ENCODE measurements at regions not wholly inside any gene's neighbourhood (a gene's known extent, or its start where the extent isn't known, plus 50 kb on each side); places are given as distances from the start of the nearest gene placed in this dataset.

GRCh38 chr1:239302696-239303095 is 83.7 kb upstream of the CHRM3 start:
- intact Hi-C loops (cut with micrococcal nuclease; ENCODE audit: unreplicated experiment), result no loop called here
- H3K79me2 ChIP-seq (ENCODE audit: insufficient read depth, low read depth, low read length), result no peaks in the 10 kb centered on the region

GRCh38 chr1:239301251-239301650 is 85.1 kb upstream of the CHRM3 start:
- H3K27ac ChIP-seq (ENCODE audit: low read depth, low read length, poor library complexity, severe bottlenecking), result no peak overlapping the region
- no peaks in the 10 kb centered on the region for H3K36me3 ChIP-seq (ENCODE audit: insufficient read depth, low read length)
- TF ChIP-seq EZH2phosphoT487 (IDR thresholded peaks at IDR 0.05; ENCODE audit: borderline replicate concordance, low read depth, low read length), result no peak
- TF ChIP-seq CTCF (conservative IDR thresholded peaks at IDR 0.05; ENCODE audit: low read length), result no peak
- intact Hi-C loops (cut with micrococcal nuclease; ENCODE audit: unreplicated experiment), result no loop called here
- H4K20me1 ChIP-seq (ENCODE audit: insufficient read depth, low read length), result no peaks in the 10 kb centered on the region
- no TSS peak for BruUV-seq (replicated peaks)
- no peak overlapping the region for H2AFZ ChIP-seq (ENCODE audit: low read length)
- H3K9me3 ChIP-seq (ENCODE audit: low read length), result no peaks in the 10 kb centered on the region
- H3K9me2 ChIP-seq (ENCODE audit: insufficient read depth, low read length), result no peaks in the 10 kb centered on the region
- no peaks in the 10 kb centered on the region for H3K79me2 ChIP-seq (ENCODE audit: insufficient read depth, low read depth, low read length)
- H3K4me2 ChIP-seq (ENCODE audit: low read length), result no peak overlapping the region
- ChIA-PET CTCF (ENCODE audit: unreplicated experiment) (no interaction called here), POLR2A (interaction anchor here (0.6 kb wide), 1 partner anchor 33 kb away, joined by 3 read pairs; no protein-coding TSS in a partner anchor)
- H3K4me1 ChIP-seq (ENCODE audit: insufficient read depth, low read length, poor library complexity, severe bottlenecking), result no peaks in the 10 kb centered on the region
- H3K4me3 ChIP-seq (ENCODE audit: low read depth, low read length, poor library complexity, severe bottlenecking), result no peak overlapping the region
- DNase-seq (ENCODE audit: low spot score), result no peak

More at GRCh38 chr1:239302696-239303095, 83.7 kb upstream of the CHRM3 start:
- TF ChIP-seq EZH2phosphoT487 (IDR thresholded peaks at IDR 0.05; ENCODE audit: borderline replicate concordance, low read depth, low read length), result no peak
- no peak for TF ChIP-seq CTCF (conservative IDR thresholded peaks at IDR 0.05; ENCODE audit: low read length)
- ChIA-PET POLR2A (interaction anchor here (0.7 kb wide), 1 partner anchor 152 kb away, joined by 3 read pairs; no protein-coding TSS in a partner anchor), CTCF (ENCODE audit: unreplicated experiment) (no interaction called here)
- BruUV-seq (replicated peaks), result no TSS peak
- no peaks in the 10 kb centered on the region for H3K36me3 ChIP-seq (ENCODE audit: insufficient read depth, low read length)
- H3K4me3 ChIP-seq (ENCODE audit: low read depth, low read length, poor library complexity, severe bottlenecking), result no peak overlapping the region
- no peak overlapping the region for H3K4me2 ChIP-seq (ENCODE audit: low read length)
- H3K4me1 ChIP-seq (ENCODE audit: insufficient read depth, low read length, poor library complexity, severe bottlenecking), result no peaks in the 10 kb centered on the region
- H3K9me3 ChIP-seq (ENCODE audit: low read length), result no peaks in the 10 kb centered on the region
- no peaks in the 10 kb centered on the region for H3K9me2 ChIP-seq (ENCODE audit: insufficient read depth, low read length)
- no peak for DNase-seq (ENCODE audit: low spot score)
- no peaks in the 10 kb centered on the region for H4K20me1 ChIP-seq (ENCODE audit: insufficient read depth, low read length)
- no peak overlapping the region for H2AFZ ChIP-seq (ENCODE audit: low read length)
- H3K27ac ChIP-seq (ENCODE audit: low read depth, low read length, poor library complexity, severe bottlenecking), result no peak overlapping the region

GRCh38 chr1:239297910-239298309 is 88.5 kb upstream of the CHRM3 start:
- POLR2A ChIA-PET, result no interaction called here

More at GRCh38 chr1:239297910-239298309, 88.5 kb upstream of the CHRM3 start:
- no peaks in the 10 kb centered on the region for H3K4me1 ChIP-seq (ENCODE audit: insufficient read depth, low read length, poor library complexity, severe bottlenecking)
- H2AFZ ChIP-seq (ENCODE audit: low read length), result no peak overlapping the region
- H4K20me1 ChIP-seq (ENCODE audit: insufficient read depth, low read length), result no peaks in the 10 kb centered on the region
- H3K4me2 ChIP-seq (ENCODE audit: low read length), result no peak overlapping the region
- no TSS peak for BruUV-seq (replicated peaks)
- H3K4me3 ChIP-seq (ENCODE audit: low read depth, low read length, poor library complexity, severe bottlenecking), result no peak overlapping the region
- no peaks in the 10 kb centered on the region for H3K9me2 ChIP-seq (ENCODE audit: insufficient read depth, low read length)
- H3K27ac ChIP-seq (ENCODE audit: low read depth, low read length, poor library complexity, severe bottlenecking), result no peak overlapping the region
- intact Hi-C loops (cut with micrococcal nuclease; ENCODE audit: unreplicated experiment), result no loop called here
- CTCF ChIA-PET (ENCODE audit: unreplicated experiment), result no interaction called here
- no peaks in the 10 kb centered on the region for H3K36me3 ChIP-seq (ENCODE audit: insufficient read depth, low read length)
- TF ChIP-seq CTCF (conservative IDR thresholded peaks at IDR 0.05; ENCODE audit: low read length) (no peak), EZH2phosphoT487 (IDR thresholded peaks at IDR 0.05; ENCODE audit: borderline replicate concordance, low read depth, low read length) (no peak)
- no peaks in the 10 kb centered on the region for H3K9me3 ChIP-seq (ENCODE audit: low read length)
- no peak for DNase-seq (ENCODE audit: low spot score)
- H3K79me2 ChIP-seq (ENCODE audit: insufficient read depth, low read depth, low read length), result no peaks in the 10 kb centered on the region

Data from OCI-LY7 (cell line).